ENCODE measurements at regions not wholly inside any gene's neighbourhood (a gene's known extent, or its start where the extent isn't known, plus 50 kb on each side); places are given as distances from the start of the nearest gene placed in this dataset.

DNA sequence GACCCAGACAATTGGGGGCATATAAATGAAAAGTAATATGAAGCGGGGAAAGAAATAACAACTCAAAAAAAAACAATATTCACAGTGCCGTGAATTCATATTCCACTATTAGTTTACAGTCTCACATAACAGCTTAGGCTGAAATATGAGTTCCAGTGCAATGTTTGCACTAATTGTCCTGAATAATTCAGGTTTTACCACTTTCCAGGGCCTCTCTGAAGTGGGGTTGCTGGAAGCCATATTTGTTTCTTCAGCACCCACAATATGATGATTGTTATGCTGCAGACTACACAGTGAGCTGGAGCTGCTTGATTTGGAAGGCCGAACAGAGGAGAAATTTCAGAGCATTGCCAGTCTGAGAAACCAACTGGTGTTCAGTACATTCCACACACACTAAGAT lies 894.5 kb upstream of the ACVR2A start:
- no peak for TF ChIP-seq POLR2A (IDR thresholded peaks at IDR 0.05)
- TF ChIP-seq, protein P1, sequence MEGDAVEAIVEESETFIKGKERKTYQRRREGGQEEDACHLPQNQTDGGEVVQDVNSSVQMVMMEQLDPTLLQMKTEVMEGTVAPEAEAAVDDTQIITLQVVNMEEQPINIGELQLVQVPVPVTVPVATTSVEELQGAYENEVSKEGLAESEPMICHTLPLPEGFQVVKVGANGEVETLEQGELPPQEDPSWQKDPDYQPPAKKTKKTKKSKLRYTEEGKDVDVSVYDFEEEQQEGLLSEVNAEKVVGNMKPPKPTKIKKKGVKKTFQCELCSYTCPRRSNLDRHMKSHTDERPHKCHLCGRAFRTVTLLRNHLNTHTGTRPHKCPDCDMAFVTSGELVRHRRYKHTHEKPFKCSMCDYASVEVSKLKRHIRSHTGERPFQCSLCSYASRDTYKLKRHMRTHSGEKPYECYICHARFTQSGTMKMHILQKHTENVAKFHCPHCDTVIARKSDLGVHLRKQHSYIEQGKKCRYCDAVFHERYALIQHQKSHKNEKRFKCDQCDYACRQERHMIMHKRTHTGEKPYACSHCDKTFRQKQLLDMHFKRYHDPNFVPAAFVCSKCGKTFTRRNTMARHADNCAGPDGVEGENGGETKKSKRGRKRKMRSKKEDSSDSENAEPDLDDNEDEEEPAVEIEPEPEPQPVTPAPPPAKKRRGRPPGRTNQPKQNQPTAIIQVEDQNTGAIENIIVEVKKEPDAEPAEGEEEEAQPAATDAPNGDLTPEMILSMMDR (IDR thresholded peaks at IDR 0.05), result no peak
